ENCODE measurements at regions not wholly inside any gene's neighbourhood (a gene's known extent, or its start where the extent isn't known, plus 50 kb on each side); places are given as distances from the start of the nearest gene placed in this dataset.

- H3K27me3 Mint-ChIP-seq (ENCODE audit: unreplicated experiment) = peaks cover 6% of the 10 kb centered on the region
- no peaks in the 10 kb centered on the region for H3K36me3 Mint-ChIP-seq (ENCODE audit: unreplicated experiment)
- H3K27ac Mint-ChIP-seq (ENCODE audit: unreplicated experiment) = no peak overlapping the region
- peaks cover 2% of the 10 kb centered on the region for H3K9me3 Mint-ChIP-seq (ENCODE audit: unreplicated experiment)
- H3K4me3 Mint-ChIP-seq (ENCODE audit: unreplicated experiment) = no peak overlapping the region
- no peaks in the 10 kb centered on the region for H3K4me1 Mint-ChIP-seq (ENCODE audit: low read depth, unreplicated experiment)
- no peak for DNase-seq
- TF ChIP-seq CTCF (IDR thresholded peaks at IDR 0.05; ENCODE audit: partially characterized antibody, unreplicated experiment) = no peak
Observed at GRCh38 chr11:128291835-128292234, 295.5 kb downstream of the ETS1 start.

GRCh38 chr11:128291007-128291406 is 296.4 kb downstream of the ETS1 start:
- Mint-ChIP-seq H3K4me1 (ENCODE audit: low read depth, unreplicated experiment) (no peaks in the 10 kb centered on the region), H3K9me3 (ENCODE audit: unreplicated experiment) (peaks cover 2% of the 10 kb centered on the region), H3K36me3 (ENCODE audit: unreplicated experiment) (no peaks in the 10 kb centered on the region), H3K27me3 (ENCODE audit: unreplicated experiment) (peaks cover 6% of the 10 kb centered on the region), H3K4me3 (ENCODE audit: unreplicated experiment) (no peak overlapping the region), H3K27ac (ENCODE audit: unreplicated experiment) (no peak overlapping the region)
- no peak for DNase-seq
- TF ChIP-seq CTCF (IDR thresholded peaks at IDR 0.05; ENCODE audit: partially characterized antibody, unreplicated experiment) = no peak

- Mint-ChIP-seq H3K27me3 (ENCODE audit: unreplicated experiment) (peaks cover 6% of the 10 kb centered on the region), H3K4me3 (ENCODE audit: unreplicated experiment) (no peak overlapping the region), H3K27ac (ENCODE audit: unreplicated experiment) (no peak overlapping the region), H3K36me3 (ENCODE audit: unreplicated experiment) (no peaks in the 10 kb centered on the region), H3K4me1 (ENCODE audit: low read depth, unreplicated experiment) (no peaks in the 10 kb centered on the region), H3K9me3 (ENCODE audit: unreplicated experiment) (peaks cover 2% of the 10 kb centered on the region)
- TF ChIP-seq CTCF (IDR thresholded peaks at IDR 0.05; ENCODE audit: partially characterized antibody, unreplicated experiment) = peak; percentile 88
- peak; percentile 44 for DNase-seq
Observed at GRCh38 chr11:128290106-128290840, 297.1 kb downstream of the ETS1 start.

- H3K27me3 Mint-ChIP-seq (ENCODE audit: unreplicated experiment) = peaks cover 4% of the 10 kb centered on the region
- H3K9me3 Mint-ChIP-seq (ENCODE audit: unreplicated experiment) = peaks cover 2% of the 10 kb centered on the region
- H3K27ac Mint-ChIP-seq (ENCODE audit: unreplicated experiment) = no peak overlapping the region
- DNase-seq = no peak
- H3K36me3 Mint-ChIP-seq (ENCODE audit: unreplicated experiment) = no peaks in the 10 kb centered on the region
- no peak for TF ChIP-seq CTCF (IDR thresholded peaks at IDR 0.05; ENCODE audit: partially characterized antibody, unreplicated experiment)
- no peaks in the 10 kb centered on the region for H3K4me1 Mint-ChIP-seq (ENCODE audit: low read depth, unreplicated experiment)
- H3K4me3 Mint-ChIP-seq (ENCODE audit: unreplicated experiment) = no peak overlapping the region
Observed at GRCh38 chr11:128289048-128289447, 298.3 kb downstream of the ETS1 start.

- no peaks in the 10 kb centered on the region for H3K4me1 Mint-ChIP-seq (ENCODE audit: low read depth, unreplicated experiment)
- no peaks in the 10 kb centered on the region for H3K36me3 Mint-ChIP-seq (ENCODE audit: unreplicated experiment)
- H3K27me3 Mint-ChIP-seq (ENCODE audit: unreplicated experiment) = peaks cover 3% of the 10 kb centered on the region
- no peak for DNase-seq
- no peak overlapping the region for H3K4me3 Mint-ChIP-seq (ENCODE audit: unreplicated experiment)
- H3K9me3 Mint-ChIP-seq (ENCODE audit: unreplicated experiment) = peaks cover 2% of the 10 kb centered on the region
- H3K27ac Mint-ChIP-seq (ENCODE audit: unreplicated experiment) = no peak overlapping the region
- no peak for TF ChIP-seq CTCF (IDR thresholded peaks at IDR 0.05; ENCODE audit: partially characterized antibody, unreplicated experiment)
Observed at GRCh38 chr11:128288368-128288767, 299.0 kb downstream of the ETS1 start.
